Suprapubic skin (tissue), 4 donors: ENCODE measurements at regions not wholly inside any gene's neighbourhood (a gene's known extent, or its start where the extent isn't known, plus 50 kb on each side); places are given as distances from the start of the nearest gene placed in this dataset.

Experiments used
- DNase-seq, 2 donors: peaks; one replicate each; pipeline ENCODE4 v3.0.0-alpha.2; 2019; ENCODE audit warnings: low spot score in 2 of 2
- H3K27ac ChIP-seq: fragments of 200-600 bp; sonication (generic); one replicate; pipeline ENCODE4 v1.5.1; 2019
- H3K27me3 ChIP-seq: fragments of 200-600 bp; sonication (generic); one replicate; pipeline ENCODE4 v1.5.1; 2019
- H3K36me3 ChIP-seq: fragments of 200-600 bp; sonication (generic); one replicate; pipeline ENCODE4 v1.5.1; 2019
- H3K4me1 ChIP-seq: fragments of 200-600 bp; sonication (generic); one replicate; pipeline ENCODE4 v1.5.1; 2019
- H3K4me3 ChIP-seq: fragments of 200-600 bp; sonication (generic); one replicate; pipeline ENCODE4 v1.5.1; 2019; ENCODE audit warnings: mild to moderate bottlenecking
- H3K9me3 ChIP-seq: fragments of 200-600 bp; sonication (generic); one replicate; pipeline ENCODE4 v1.5.1; 2019
- CTCF ChIP-seq, 2 donors: fragments of 200-600 bp in 1 of 2; fragments of 450-650 bp in 1 of 2; sonication (generic) in 1 of 2; IDR thresholded peaks; one replicate each; pipeline ENCODE4 v1.5.1; 2016 to 2019; ENCODE audit warnings: antibody characterized with exemption in 2 of 2, mild to moderate bottlenecking in 1 of 2, moderate library complexity in 1 of 2
- EP300 ChIP-seq: sonication (generic); formaldehyde crosslinking; IDR thresholded peaks from one replicate; pipeline ENCODE4 v1.6.1; 2017; ENCODE audit warnings: antibody characterized with exemption
- POLR2A ChIP-seq, 2 donors: fragments of 450-650 bp; IDR thresholded peaks; one replicate each; pipeline ENCODE4 v1.6.1; 2017; ENCODE audit warnings: antibody characterized with exemption in 2 of 2, mild to moderate bottlenecking in 2 of 2, moderate library complexity in 2 of 2
- POLR2AphosphoS5 ChIP-seq, 3 donors: sonication (generic); formaldehyde crosslinking; IDR thresholded peaks; one replicate each; pipeline ENCODE4 v1.6.1; 2017; ENCODE audit warnings: antibody characterized with exemption in 3 of 3
- WGBS: methylation state at CpG from one replicate; pipeline ENCODE4 v1.1.5; 2018; 5-methylcytosine and 5-hydroxymethylcytosine counted together

DNA sequence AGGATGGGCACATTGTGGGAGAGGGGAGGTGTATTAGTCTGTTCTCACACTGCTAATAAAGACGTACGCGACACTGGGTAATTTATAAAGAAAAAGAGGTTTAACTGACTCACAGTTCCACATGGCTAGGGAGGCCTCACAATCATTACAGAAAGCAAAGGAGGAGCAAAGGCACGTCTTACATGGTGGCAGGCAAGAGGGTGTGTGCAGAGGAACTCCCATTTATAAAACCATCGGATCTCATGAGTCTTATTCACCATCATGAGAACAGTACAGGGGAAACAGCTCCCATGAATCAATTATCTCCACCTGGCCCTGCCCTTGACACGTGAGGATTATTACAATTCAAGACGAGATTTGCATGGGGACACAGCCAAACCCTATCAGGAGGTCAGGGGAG, 266.7 kb downstream of the HAUS1 start:
- no peak for TF ChIP-seq CTCF (IDR thresholded peaks at IDR 0.05)
- no peak for TF ChIP-seq EP300
- no peak for TF ChIP-seq POLR2AphosphoS5 (IDR thresholded peaks at IDR 0.05)
- no peak for TF ChIP-seq POLR2A (IDR thresholded peaks at IDR 0.05)
- H3K4me3 ChIP-seq: no peak overlapping the region
- 87% methylated on average over 7 of the region's 7 CpGs for WGBS
- H3K27ac ChIP-seq: no peak overlapping the region
- H3K4me1 ChIP-seq: no peaks in the 10 kb centered on the region
- DNase-seq: no peak
- no peaks in the 10 kb centered on the region for H3K36me3 ChIP-seq
- no peaks in the 10 kb centered on the region for H3K9me3 ChIP-seq
- no peaks in the 10 kb centered on the region for H3K27me3 ChIP-seq

GRCh38 chr18:46372670-46373069, 268.5 kb downstream of the HAUS1 start:
- Histone ChIP-seq H3K27me3 (no peaks in the 10 kb centered on the region), H3K36me3 (no peaks in the 10 kb centered on the region), H3K4me3 (no peak overlapping the region), H3K9me3 (no peaks in the 10 kb centered on the region), H3K27ac (no peak overlapping the region), H3K4me1 (no peaks in the 10 kb centered on the region)
- TF ChIP-seq EP300 (no peak), POLR2A (IDR thresholded peaks at IDR 0.05) (no peak), POLR2AphosphoS5 (IDR thresholded peaks at IDR 0.05) (no peak), CTCF (IDR thresholded peaks at IDR 0.05) (no peak)
- DNase-seq: no peak
- whole genome bisulfite sequencing: 82% methylated on average over 10 of the region's 10 CpGs

DNA sequence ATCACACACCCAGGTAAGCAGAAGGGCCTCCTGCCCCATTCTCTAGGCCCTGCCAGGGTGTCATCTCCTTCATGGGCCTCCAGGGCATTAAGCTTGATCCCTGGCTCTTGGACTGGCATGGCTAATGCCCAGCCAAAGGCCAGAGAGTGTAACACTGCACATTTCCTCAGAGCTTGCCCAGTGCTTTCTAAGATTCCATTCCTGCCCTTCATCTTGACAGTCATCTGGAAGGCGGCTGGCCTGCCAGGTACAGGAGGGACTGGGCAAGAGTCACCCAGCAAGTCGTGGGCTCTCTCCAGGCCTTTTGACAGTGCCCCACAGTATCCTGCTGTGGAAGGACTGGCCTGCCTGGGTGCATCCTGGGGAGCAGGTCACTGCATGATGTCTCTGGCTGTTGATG, 268.9 kb downstream of the HAUS1 start:
- TF ChIP-seq CTCF (IDR thresholded peaks at IDR 0.05): no peak
- TF ChIP-seq POLR2A (IDR thresholded peaks at IDR 0.05): no peak
- TF ChIP-seq POLR2AphosphoS5 (IDR thresholded peaks at IDR 0.05): no peak
- TF ChIP-seq EP300: no peak
- Histone ChIP-seq H3K27ac (no peak overlapping the region), H3K4me3 (no peak overlapping the region), H3K9me3 (no peaks in the 10 kb centered on the region), H3K4me1 (no peaks in the 10 kb centered on the region), H3K27me3 (no peaks in the 10 kb centered on the region), H3K36me3 (no peaks in the 10 kb centered on the region)
- no peak for DNase-seq
- WGBS: no CpG with 5 or more reads among the region's 2 CpGs

GRCh38 chr18:46373791-46374190, 269.6 kb downstream of the HAUS1 start:
- whole genome bisulfite sequencing: 78% methylated on average over 7 of the region's 7 CpGs
- TF ChIP-seq POLR2AphosphoS5 (IDR thresholded peaks at IDR 0.05) (no peak), POLR2A (IDR thresholded peaks at IDR 0.05) (no peak), EP300 (no peak), CTCF (IDR thresholded peaks at IDR 0.05) (no peak)
- H3K4me3 ChIP-seq: no peak overlapping the region

DNA sequence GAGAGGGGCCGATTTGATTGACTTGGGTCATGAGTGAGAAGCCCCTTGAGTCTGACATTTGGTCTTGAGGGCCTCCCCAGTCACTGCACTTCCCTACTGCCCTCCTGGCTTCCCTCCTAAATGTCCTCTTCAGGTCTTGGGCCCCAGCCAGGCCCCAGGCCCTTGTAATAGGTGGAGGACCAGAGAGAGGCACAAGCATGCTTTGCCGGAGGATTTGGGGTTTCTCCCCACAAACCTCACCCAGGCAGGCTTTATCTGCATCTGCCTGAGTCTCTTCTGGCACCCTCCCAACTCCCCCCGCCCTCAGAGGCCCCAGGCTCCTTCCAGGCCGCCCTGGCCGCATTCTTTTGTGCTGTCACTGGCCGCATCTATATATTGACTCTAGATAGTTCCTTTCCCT, 270.7 kb downstream of the HAUS1 start:
- Histone ChIP-seq H3K36me3 (no peaks in the 10 kb centered on the region), H3K27ac (no peak overlapping the region), H3K9me3 (no peaks in the 10 kb centered on the region), H3K4me1 (no peaks in the 10 kb centered on the region), H3K27me3 (no peaks in the 10 kb centered on the region), H3K4me3 (no peak overlapping the region)
- no peak for TF ChIP-seq POLR2A (IDR thresholded peaks at IDR 0.05)
- no peak for TF ChIP-seq CTCF (IDR thresholded peaks at IDR 0.05)
- TF ChIP-seq EP300: no peak
- no peak for TF ChIP-seq POLR2AphosphoS5 (IDR thresholded peaks at IDR 0.05)
- no peak for DNase-seq
- 36% methylated on average over 5 of the region's 6 CpGs for WGBS

More at GRCh38 chr18:46373791-46374190, 269.6 kb downstream of the HAUS1 start:
- Histone ChIP-seq H3K9me3 (no peaks in the 10 kb centered on the region), H3K4me1 (no peaks in the 10 kb centered on the region), H3K27me3 (no peaks in the 10 kb centered on the region), H3K36me3 (no peaks in the 10 kb centered on the region), H3K27ac (no peak overlapping the region)
- no peak for DNase-seq
